ENCODE measurements at regions not wholly inside any gene's neighbourhood (a gene's known extent, or its start where the extent isn't known, plus 50 kb on each side); places are given as distances from the start of the nearest gene placed in this dataset.

- no peaks in the 10 kb centered on the region for H3K36me3 ChIP-seq
- H3K4me3 ChIP-seq, result no peak overlapping the region
- H3K27me3 ChIP-seq, result no peaks in the 10 kb centered on the region
- no peaks in the 10 kb centered on the region for H3K9me3 ChIP-seq
- no peak for DNase-seq
Measured at GRCh38 chr6:3650076-3650958, 101.2 kb downstream of the PXDC1 start.

- DNase-seq, result no peak
- Histone ChIP-seq H3K9me3 (no peaks in the 10 kb centered on the region), H3K27me3 (no peaks in the 10 kb centered on the region), H3K4me3 (no peak overlapping the region), H3K36me3 (no peaks in the 10 kb centered on the region)
Measured at GRCh38 chr6:3648724-3649123, 102.8 kb downstream of the PXDC1 start.

GRCh38 chr6:3646616-3647362 is 104.7 kb downstream of the PXDC1 start:
- no peak for DNase-seq
- H3K27me3 ChIP-seq, result no peaks in the 10 kb centered on the region
- H3K4me3 ChIP-seq, result no peak overlapping the region
- H3K9me3 ChIP-seq, result no peaks in the 10 kb centered on the region
- no peaks in the 10 kb centered on the region for H3K36me3 ChIP-seq

GRCh38 chr6:3644739-3645012 is 106.8 kb downstream of the PXDC1 start:
- DNase-seq, result no peak
- Histone ChIP-seq H3K27me3 (no peaks in the 10 kb centered on the region), H3K9me3 (no peaks in the 10 kb centered on the region), H3K4me3 (no peak overlapping the region), H3K36me3 (no peaks in the 10 kb centered on the region)

- Histone ChIP-seq H3K9me3 (no peaks in the 10 kb centered on the region), H3K36me3 (no peaks in the 10 kb centered on the region), H3K4me3 (no peak overlapping the region), H3K27me3 (no peaks in the 10 kb centered on the region)
- DNase-seq, result no peak
Measured at GRCh38 chr6:3643921-3644738, 107.4 kb downstream of the PXDC1 start.

- H3K27me3 ChIP-seq, result no peaks in the 10 kb centered on the region
- H3K4me3 ChIP-seq, result no peak overlapping the region
- no peaks in the 10 kb centered on the region for H3K36me3 ChIP-seq
- no peak for DNase-seq
- no peaks in the 10 kb centered on the region for H3K9me3 ChIP-seq
Measured at GRCh38 chr6:3640868-3641267, 110.6 kb downstream of the PXDC1 start.

- DNase-seq, result no peak
- Histone ChIP-seq H3K9me3 (no peaks in the 10 kb centered on the region), H3K4me3 (no peak overlapping the region), H3K36me3 (no peaks in the 10 kb centered on the region), H3K27me3 (no peaks in the 10 kb centered on the region)
Measured at GRCh38 chr6:3638662-3639061, 112.9 kb downstream of the PXDC1 start.

- H3K4me3 ChIP-seq, result no peak overlapping the region
- DNase-seq, result no peak
- H3K36me3 ChIP-seq, result no peaks in the 10 kb centered on the region
- H3K9me3 ChIP-seq, result no peaks in the 10 kb centered on the region
- no peaks in the 10 kb centered on the region for H3K27me3 ChIP-seq
Measured at GRCh38 chr6:3636060-3636459, 115.5 kb downstream of the PXDC1 start.

- Histone ChIP-seq H3K9me3 (no peaks in the 10 kb centered on the region), H3K36me3 (no peaks in the 10 kb centered on the region), H3K27me3 (no peaks in the 10 kb centered on the region), H3K4me3 (no peak overlapping the region)
- DNase-seq, result no peak
Measured at GRCh38 chr6:3635482-3635881, 116.0 kb downstream of the PXDC1 start.

- Histone ChIP-seq H3K9me3 (no peaks in the 10 kb centered on the region), H3K36me3 (no peaks in the 10 kb centered on the region), H3K4me3 (no peak overlapping the region), H3K27me3 (no peaks in the 10 kb centered on the region)
- no peak for DNase-seq
Measured at GRCh38 chr6:3634280-3634816, 117.2 kb downstream of the PXDC1 start.

- no peak for DNase-seq
- no peaks in the 10 kb centered on the region for H3K27me3 ChIP-seq
- H3K9me3 ChIP-seq, result no peaks in the 10 kb centered on the region
- no peaks in the 10 kb centered on the region for H3K36me3 ChIP-seq
- no peak overlapping the region for H3K4me3 ChIP-seq
Measured at GRCh38 chr6:3633711-3634110, 117.8 kb downstream of the PXDC1 start.

- H3K36me3 ChIP-seq, result no peaks in the 10 kb centered on the region
- no peaks in the 10 kb centered on the region for H3K27me3 ChIP-seq
- H3K4me3 ChIP-seq, result no peak overlapping the region
- no peak for DNase-seq
- H3K9me3 ChIP-seq, result no peaks in the 10 kb centered on the region
Measured at GRCh38 chr6:3631877-3632276, 119.6 kb downstream of the PXDC1 start.

GRCh38 chr6:3631186-3631585 is 120.3 kb downstream of the PXDC1 start:
- H3K9me3 ChIP-seq, result no peaks in the 10 kb centered on the region
- no peak overlapping the region for H3K4me3 ChIP-seq
- no peaks in the 10 kb centered on the region for H3K27me3 ChIP-seq
- no peak for DNase-seq
- H3K36me3 ChIP-seq, result no peaks in the 10 kb centered on the region

GRCh38 chr6:3630258-3630835 is 121.2 kb downstream of the PXDC1 start:
- Histone ChIP-seq H3K27me3 (no peaks in the 10 kb centered on the region), H3K36me3 (no peaks in the 10 kb centered on the region), H3K9me3 (no peaks in the 10 kb centered on the region), H3K4me3 (no peak overlapping the region)
- no peak for DNase-seq

GRCh38 chr6:3627956-3628835 is 123.3 kb downstream of the PXDC1 start:
- Histone ChIP-seq H3K4me3 (no peak overlapping the region), H3K36me3 (no peaks in the 10 kb centered on the region), H3K9me3 (no peaks in the 10 kb centered on the region), H3K27me3 (no peaks in the 10 kb centered on the region)
- DNase-seq, result no peak

GRCh38 chr6:3627501-3627900 is 124.0 kb downstream of the PXDC1 start:
- Histone ChIP-seq H3K36me3 (no peaks in the 10 kb centered on the region), H3K4me3 (no peak overlapping the region), H3K9me3 (no peaks in the 10 kb centered on the region), H3K27me3 (no peaks in the 10 kb centered on the region)
- DNase-seq, result no peak
